Kidney (tissue), 13 donors: ENCODE measurements at regions not wholly inside any gene's neighbourhood (a gene's known extent, or its start where the extent isn't known, plus 50 kb on each side); places are given as distances from the start of the nearest gene placed in this dataset.
A peak's percentile ranks its signal among the peaks of the same experiment; 100 is the strongest.

ENCODE experiments used
- DNase-seq, 5 donors: peaks; one replicate each; pipeline ENCODE4 v3.0.0-alpha.2; 2013 to 2020
- FAIRE-seq: peaks from 2 replicates; lab custom pipeline; 2012; peaks lifted over from hg19 to GRCh38; lab: Jason Lieb, UNC
- H3K27ac ChIP-seq, 2 donors: one replicate each; pipeline ENCODE4 v1.7.0; 2013; ENCODE audit warnings: low read depth in 2 of 2, low read length in 2 of 2, inconsistent platforms in 1 of 2
- H3K27me3 ChIP-seq: one replicate; pipeline ENCODE4 v1.7.1; 2013; ENCODE audit warnings: low read length, inconsistent platforms; ENCODE audit not compliant: control insufficient read depth, insufficient read depth
- H3K36me3 ChIP-seq, 3 donors: one replicate each; pipeline versions ENCODE4 v1.7.0 to v1.7.1; 2013; ENCODE audit warnings: low read length in 3 of 3, control low read depth in 1 of 3, inconsistent platforms in 1 of 3; ENCODE audit not compliant: insufficient read depth in 3 of 3, control insufficient read depth in 2 of 3
- H3K4me1 ChIP-seq, 3 donors: one replicate each; pipeline versions ENCODE4 v1.7.0 to v1.7.1; 2013; ENCODE audit warnings: low read length in 3 of 3, inconsistent platforms in 1 of 3, low read depth in 1 of 3; ENCODE audit not compliant: control insufficient read depth in 2 of 3, insufficient read depth in 2 of 3
- H3K4me3 ChIP-seq, 3 donors: one replicate each; pipeline versions ENCODE4 v1.7.0 to v1.8.1; 2013; ENCODE audit warnings: low read length in 3 of 3, control low read depth in 1 of 3, inconsistent platforms in 1 of 3
- H3K9ac ChIP-seq, 3 donors: one replicate each; pipeline versions ENCODE4 v1.7.0 to v1.7.1; 2013; ENCODE audit warnings: low read length in 3 of 3, control low read depth in 1 of 3, inconsistent platforms in 1 of 3
- H3K9me3 ChIP-seq, 3 donors: one replicate each; pipeline versions ENCODE4 v1.7.0 to v1.7.1; 2013; ENCODE audit warnings: low read length in 3 of 3, control low read depth in 1 of 3, inconsistent platforms in 1 of 3; ENCODE audit not compliant: control insufficient read depth in 2 of 3, insufficient read depth in 1 of 3
- intact Hi-C: fragments of 100-400 bp; cut with DNase I; formaldehyde crosslinking; loops from one replicate; pipeline ENCODE4 v1.11.1; 2022
- TF ChIP-seq, protein P1 (sequence below): IDR thresholded peaks from 3 replicates; pipeline ENCODE4 v1.5.1; 2012; ENCODE audit warnings: mild to moderate bottlenecking, moderate library complexity, borderline replicate concordance; ENCODE audit not compliant: insufficient read depth; ENCODE audit errors: extremely low read depth
- donor health status: control.
- donor health status: control.
- donor health status: control.
- donor health status: control.
- donor health status: control.
- donor health status: DM: yes; HTN: yes; CAD: no.
- donor health status: Normal renal cell carcinoma (clear cell type).

DNA sequence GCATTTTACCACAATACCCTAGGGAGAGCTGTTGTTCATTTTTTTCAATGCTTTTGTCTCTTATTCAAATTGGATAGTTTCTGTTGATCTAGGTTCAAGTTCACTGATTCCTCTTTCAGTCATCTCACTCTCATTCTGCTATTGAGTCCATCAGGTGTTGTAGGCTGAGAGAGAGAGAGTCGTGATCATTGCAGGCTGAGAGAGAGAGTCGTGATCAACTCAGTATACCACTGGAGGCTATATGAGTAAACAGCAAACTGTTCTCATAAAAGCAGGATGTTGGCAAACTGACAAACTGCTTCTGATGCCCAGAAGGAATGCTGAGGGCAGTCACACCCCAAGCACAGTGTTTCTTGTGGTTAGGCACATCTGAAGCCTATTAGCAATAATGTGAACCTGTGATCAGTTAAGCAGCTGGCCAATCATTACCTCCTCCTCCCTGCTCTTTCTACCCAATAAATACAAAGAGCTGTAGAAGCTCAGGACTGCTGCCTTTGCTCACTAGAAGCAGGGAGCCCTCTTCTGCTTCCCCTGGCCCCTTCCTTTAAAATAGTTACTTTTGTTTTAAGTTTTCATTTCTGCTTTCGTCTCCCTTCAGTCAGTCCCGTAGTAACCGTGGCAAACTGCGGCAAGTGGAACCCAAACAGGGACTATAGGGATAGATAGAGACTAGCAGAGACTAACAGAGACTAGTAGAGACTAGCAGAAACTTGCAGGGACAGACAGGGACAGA lies 476.1 kb upstream of the ACO1 start:
- no peak overlapping the region for H3K27ac ChIP-seq
- TF ChIP-seq, protein P1, sequence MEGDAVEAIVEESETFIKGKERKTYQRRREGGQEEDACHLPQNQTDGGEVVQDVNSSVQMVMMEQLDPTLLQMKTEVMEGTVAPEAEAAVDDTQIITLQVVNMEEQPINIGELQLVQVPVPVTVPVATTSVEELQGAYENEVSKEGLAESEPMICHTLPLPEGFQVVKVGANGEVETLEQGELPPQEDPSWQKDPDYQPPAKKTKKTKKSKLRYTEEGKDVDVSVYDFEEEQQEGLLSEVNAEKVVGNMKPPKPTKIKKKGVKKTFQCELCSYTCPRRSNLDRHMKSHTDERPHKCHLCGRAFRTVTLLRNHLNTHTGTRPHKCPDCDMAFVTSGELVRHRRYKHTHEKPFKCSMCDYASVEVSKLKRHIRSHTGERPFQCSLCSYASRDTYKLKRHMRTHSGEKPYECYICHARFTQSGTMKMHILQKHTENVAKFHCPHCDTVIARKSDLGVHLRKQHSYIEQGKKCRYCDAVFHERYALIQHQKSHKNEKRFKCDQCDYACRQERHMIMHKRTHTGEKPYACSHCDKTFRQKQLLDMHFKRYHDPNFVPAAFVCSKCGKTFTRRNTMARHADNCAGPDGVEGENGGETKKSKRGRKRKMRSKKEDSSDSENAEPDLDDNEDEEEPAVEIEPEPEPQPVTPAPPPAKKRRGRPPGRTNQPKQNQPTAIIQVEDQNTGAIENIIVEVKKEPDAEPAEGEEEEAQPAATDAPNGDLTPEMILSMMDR: no peak
- H3K9me3 ChIP-seq: no peaks in the 10 kb centered on the region
- DNase-seq (peak in 1 of 5 donors; percentile 10), FAIRE-seq (no peak)
- H3K9ac ChIP-seq: no peak overlapping the region
- intact Hi-C loops: no loop called here
- no peaks in the 10 kb centered on the region for H3K4me1 ChIP-seq
- no peaks in the 10 kb centered on the region for H3K36me3 ChIP-seq
- H3K27me3 ChIP-seq: no peaks in the 10 kb centered on the region
- H3K4me3 ChIP-seq: no peak overlapping the region

GRCh38 chr9:31908891-31909480 lies 475.5 kb upstream of the ACO1 start:
- no peak for DNase-seq
- Histone ChIP-seq H3K4me3 (no peak overlapping the region), H3K36me3 (no peaks in the 10 kb centered on the region), H3K4me1 (no peaks in the 10 kb centered on the region), H3K9me3 (no peaks in the 10 kb centered on the region), H3K27me3 (no peaks in the 10 kb centered on the region), H3K9ac (no peak overlapping the region), H3K27ac (no peak overlapping the region)
- no peak for FAIRE-seq
- intact Hi-C loops: no loop called here
- TF ChIP-seq, protein P1: no peak

DNA sequence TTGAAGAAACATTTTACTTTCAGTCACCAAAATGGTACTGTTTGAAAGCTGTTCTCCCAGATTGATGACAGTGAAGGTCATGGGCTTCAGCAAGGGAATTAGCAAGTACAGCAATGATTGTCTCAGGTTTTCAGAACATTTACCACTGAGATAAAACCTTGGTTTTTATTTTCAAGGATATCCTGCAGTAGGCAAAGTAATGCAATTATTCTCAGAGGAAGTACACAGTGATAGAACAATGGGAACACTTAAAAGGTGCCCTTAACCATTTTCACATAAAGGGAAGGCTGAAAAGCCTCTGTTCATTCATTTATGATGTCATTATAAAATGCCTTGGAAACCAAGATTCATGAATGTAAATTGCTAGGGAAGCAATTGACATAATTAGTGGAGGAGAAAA lies 471.8 kb upstream of the ACO1 start:
- TF ChIP-seq, protein P1: no peak
- FAIRE-seq (no peak), DNase-seq (peak in 1 of 5 donors; percentile 24)
- H3K36me3 ChIP-seq: no peaks in the 10 kb centered on the region
- H3K9ac ChIP-seq: no peak overlapping the region
- H3K4me1 ChIP-seq: no peaks in the 10 kb centered on the region
- no peak overlapping the region for H3K4me3 ChIP-seq
- H3K27ac ChIP-seq: no peak overlapping the region
- intact Hi-C loops: no loop called here
- H3K9me3 ChIP-seq: no peaks in the 10 kb centered on the region
- H3K27me3 ChIP-seq: no peaks in the 10 kb centered on the region
